Ramos (cell line): ENCODE measurements at regions not wholly inside any gene's neighbourhood (a gene's known extent, or its start where the extent isn't known, plus 50 kb on each side); places are given as distances from the start of the nearest gene placed in this dataset.

Source experiments
- in situ Hi-C: fragments of 300-500 bp; cut with MboI; formaldehyde crosslinking; loops from one replicate; pipeline ENCODE4 v1.14.3; 2022; ENCODE audit warnings: low sequenced_read_pairs; ENCODE audit not compliant: unreplicated experiment

DNA sequence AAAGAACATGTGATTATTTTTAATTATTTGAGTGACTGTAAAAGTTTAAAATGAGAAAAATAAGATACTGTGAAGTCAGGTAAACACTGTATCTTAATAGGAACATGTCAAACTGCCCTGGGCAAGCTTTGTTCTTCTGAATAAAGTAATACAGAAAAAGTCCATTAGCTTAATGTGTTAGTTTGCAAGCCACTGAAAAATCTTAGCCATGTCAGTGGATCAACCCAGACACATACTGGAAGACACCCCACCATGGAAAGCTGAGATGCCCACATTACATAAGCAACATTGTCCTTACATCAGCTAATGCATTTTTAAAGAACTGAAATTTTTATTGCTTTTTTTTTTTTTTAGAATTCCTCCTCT, 155.2 kb downstream of the BBOX1 start:
- in situ Hi-C loops, result no loop called here

DNA sequence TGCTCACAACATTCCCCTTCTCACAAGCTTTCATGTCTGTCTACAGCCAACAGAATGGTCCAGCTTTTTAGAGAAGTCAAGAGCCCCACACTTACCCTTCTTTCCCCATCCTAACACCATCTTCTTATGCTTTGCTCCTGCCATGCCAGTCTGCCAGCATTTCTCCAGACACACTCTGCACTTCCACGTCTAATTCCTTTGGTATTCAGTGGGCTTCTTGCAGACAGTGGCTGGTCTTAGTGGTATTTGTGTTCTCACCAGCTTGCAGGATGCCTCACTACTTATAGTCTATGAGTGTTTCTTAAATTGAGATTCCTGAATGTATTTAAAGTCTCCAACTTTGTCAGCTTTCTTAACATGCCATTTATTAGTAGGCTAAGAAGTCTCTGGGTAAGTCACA, 154.4 kb downstream of the BBOX1 start:
- in situ Hi-C loops, result no loop called here

DNA sequence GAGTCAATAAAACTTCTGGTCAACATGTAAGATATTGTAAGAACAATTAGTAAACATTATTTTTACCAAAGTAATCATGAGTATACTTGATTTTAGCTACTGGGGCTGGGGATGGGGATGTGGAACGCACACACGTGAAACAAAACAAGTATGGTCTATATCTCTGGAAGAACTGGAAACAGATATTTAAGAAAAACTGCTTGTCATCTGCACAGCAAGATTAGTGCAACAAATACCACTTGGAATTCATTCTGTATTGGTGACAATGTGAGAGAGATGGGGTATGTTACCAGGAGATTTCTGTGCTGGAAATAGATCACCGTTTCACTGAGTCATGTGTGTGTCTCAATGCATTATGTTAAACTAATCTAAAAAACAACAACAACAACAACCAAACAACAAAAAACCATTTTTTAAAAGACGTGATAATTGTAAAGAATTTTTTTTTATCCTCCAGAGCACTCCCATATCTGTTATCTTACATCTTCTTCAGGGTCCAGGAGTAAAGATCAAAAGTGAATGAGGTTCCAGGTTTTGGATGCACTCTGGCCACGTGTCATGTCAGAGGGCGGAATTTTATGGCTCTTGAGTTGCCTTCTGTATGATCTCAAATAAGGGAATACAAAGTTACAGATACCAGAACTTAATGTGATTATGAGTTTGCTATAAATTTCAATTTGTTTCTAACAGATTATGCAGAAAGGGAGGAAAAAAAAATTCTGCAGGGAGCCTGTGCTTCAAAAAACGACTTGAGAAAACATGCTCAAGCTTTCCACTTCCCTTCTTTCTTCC, 153.0 kb downstream of the BBOX1 start:
- in situ Hi-C loops, result no loop called here

- in situ Hi-C loops, result no loop called here
Measured at GRCh38 chr11:27192184-27192583, 151.6 kb downstream of the BBOX1 start.

- in situ Hi-C loops, result no loop called here
Measured at GRCh38 chr11:27191639-27192038, 151.0 kb downstream of the BBOX1 start.

DNA sequence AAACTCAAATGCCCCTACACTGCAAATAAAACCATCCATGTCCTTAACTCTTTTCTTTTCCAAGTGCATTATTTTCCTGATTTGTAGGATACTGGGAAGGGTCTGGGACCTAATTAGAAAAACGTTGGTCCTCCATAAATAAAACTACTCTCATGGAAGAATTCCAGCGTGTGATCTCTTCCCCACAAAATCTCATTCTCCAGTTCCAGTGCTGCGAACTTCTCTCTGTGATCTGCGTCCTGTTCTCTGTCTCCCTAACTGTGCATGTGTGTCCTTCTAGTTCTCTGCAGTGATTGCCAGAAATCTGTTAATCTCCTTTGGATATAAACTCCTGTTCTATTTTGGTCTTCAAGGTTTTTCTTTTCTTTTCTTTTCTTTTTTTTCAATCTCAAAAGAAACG, 148.1 kb downstream of the BBOX1 start:
- in situ Hi-C loops, result no loop called here

- in situ Hi-C loops, result no loop called here
Measured at GRCh38 chr11:27187848-27188621, 147.4 kb downstream of the BBOX1 start.

DNA sequence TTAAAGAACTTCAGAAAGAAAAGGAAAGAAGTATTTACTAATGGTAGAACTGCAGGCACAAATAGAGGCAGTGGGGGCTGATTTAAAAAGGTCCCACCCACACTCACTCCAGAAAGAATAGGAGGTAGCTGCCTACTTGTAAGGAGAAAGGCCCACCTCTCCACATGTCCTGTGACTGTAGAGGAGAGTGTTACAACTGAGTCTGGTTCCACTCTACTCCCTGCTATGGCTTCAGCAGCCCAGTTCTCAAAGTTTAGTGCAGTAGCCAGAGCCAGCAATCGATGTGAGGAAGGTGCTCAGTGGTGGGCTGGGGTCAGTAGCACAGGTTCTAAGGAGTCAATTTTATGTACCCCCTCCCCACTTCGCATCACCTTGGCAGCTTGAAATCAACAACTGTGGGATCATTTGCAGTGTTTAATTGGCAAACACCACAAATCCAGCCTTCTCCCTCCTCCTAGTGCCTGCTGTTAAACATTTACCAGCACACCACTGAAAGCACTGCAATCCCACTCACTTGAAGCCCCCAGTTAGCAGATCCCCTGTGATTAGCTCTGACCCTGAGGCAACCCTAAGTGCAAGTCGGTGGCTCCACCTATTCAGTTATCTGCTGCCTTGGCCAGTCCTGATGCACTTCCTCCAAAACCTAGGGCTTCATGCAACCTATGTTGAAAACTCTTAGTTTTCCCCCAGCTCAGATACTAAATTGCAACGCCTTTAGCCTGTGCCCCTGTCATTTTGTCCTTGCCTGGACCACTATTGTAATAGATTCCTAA, 146.6 kb downstream of the BBOX1 start:
- in situ Hi-C loops, result no loop called here

- in situ Hi-C loops, result no loop called here
Measured at GRCh38 chr11:27186580-27186979, 146.0 kb downstream of the BBOX1 start.

DNA sequence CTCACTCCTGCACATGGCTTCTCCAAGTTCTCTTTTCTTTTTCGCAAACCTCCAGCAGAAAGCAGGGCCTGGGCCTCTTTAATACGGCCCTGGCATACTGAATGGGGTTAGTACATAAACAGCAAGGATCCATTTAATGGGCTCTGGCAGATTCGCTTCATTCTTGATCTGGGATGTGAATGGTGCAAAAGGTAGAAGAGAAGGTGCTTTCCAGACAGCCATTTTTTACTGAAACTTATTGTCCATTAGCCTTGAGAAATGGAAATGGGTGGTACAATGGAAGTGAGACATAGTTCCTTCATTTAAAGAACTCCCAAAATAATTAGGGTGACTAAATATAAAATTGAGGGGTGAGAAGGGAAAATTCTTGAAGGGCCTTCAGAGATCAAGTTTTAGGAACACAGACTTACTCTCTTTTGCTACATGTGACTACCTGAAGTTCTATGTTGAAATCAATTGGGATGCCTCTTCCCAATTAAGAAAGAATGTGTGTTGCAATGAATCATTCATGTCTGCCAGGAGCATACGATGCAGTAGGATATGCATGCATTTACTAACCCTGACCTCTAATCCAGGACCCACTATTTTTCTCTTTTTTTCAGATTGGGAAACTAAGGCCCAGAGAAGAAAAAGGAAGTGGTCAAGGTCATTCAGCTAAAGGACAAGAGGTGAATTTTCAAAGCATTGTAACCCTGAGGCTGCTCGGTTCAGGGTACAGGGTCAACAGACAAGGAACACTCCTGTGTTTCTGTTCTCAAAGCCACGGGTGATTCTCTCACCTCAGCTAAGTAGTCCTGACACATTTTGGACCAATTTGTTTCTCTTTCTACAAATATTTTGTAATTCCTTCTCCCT, 144.1 kb downstream of the BBOX1 start:
- in situ Hi-C loops, result loop anchor here (5.0 kb wide), 1 partner anchor 308 kb away; no protein-coding TSS in a partner anchor

DNA sequence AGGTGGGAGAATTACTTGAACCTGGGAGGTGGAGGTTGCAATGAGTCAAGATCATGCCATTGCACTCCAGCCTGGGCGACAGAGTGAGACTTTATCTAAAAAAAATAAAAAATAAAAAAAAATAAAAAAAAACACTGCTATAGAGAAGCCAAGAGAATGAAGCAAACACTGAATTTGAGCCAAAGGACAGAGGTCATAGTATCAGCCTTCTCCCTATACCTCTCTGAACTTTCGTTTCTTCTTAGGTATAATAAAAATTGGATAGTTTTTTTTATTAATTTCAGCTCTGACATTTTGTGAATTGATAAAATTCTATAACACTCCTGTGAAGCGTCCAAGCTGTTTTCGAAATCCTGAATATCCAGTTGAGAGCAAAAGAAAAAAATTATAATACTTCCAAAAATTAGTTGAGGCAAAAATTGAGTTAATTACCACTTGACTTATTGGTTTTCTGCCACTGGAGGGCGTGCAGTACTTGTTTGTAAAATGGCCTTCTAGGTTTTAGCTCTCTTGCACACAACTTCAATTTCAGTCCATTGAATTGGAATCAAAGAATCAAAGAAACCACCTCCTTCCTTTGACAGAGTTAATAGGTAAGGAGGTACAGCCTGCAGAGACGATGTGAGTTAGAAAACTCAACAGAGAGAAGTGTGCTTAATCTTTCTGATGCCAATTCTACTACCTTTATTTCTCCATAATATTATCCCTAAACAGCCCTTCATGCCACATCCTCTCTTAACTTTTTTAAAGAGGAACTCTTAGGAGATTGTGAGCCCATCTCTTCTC, 143.2 kb downstream of the BBOX1 start:
- in situ Hi-C loops, result loop anchor here (5.0 kb wide), 1 partner anchor 308 kb away; no protein-coding TSS in a partner anchor

- in situ Hi-C loops, result no loop called here
Measured at GRCh38 chr11:27179334-27179733, 138.7 kb downstream of the BBOX1 start.

DNA sequence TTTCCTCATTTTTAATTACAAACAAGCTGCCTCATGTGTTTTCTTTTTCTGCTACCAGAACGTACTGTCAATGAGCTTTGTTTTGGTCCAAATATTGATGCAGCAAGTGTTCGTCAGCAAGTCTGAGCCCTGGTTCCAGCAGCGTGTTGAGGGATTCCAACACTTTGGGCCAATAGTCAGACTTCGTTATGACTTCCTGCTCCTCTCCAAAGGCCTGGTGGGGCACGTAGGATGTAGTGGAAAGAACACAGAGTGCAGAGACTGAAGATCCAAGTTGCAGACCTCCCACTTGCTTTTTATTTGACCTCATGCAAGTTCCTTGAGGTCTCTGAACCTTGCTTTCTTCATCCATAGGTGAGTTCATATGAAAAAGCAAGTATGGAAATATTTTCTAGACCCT, 138.2 kb downstream of the BBOX1 start:
- in situ Hi-C loops, result no loop called here
